Type B pancreatic cell (in vitro differentiated cells): ENCODE measurements at regions not wholly inside any gene's neighbourhood (a gene's known extent, or its start where the extent isn't known, plus 50 kb on each side); places are given as distances from the start of the nearest gene placed in this dataset.
"Not testable (repeated sequence)": the region's sequence is repeated elsewhere in the genome, so short reads cannot be mapped to it uniquely, and the experiment has no call there.

Experiments
- DNase-seq: peaks from one replicate; pipeline ENCODE4 v3.0.0; 2021; ENCODE audit warnings: mixed read lengths; ENCODE audit not compliant: unreplicated experiment; ENCODE audit errors: extremely low spot score
- H3K27ac Mint-ChIP-seq: 2 replicates; pipeline ENCODE4 v1.8.0; 2021; ENCODE audit warnings: mild to moderate bottlenecking, mixed read lengths
- H3K27me3 Mint-ChIP-seq: 2 replicates; pipeline ENCODE4 v1.8.0; 2021; ENCODE audit warnings: mixed read lengths
- H3K36me3 Mint-ChIP-seq: 2 replicates; pipeline ENCODE4 v1.8.0; 2021; ENCODE audit warnings: mixed read lengths
- H3K4me1 Mint-ChIP-seq: one replicate; pipeline ENCODE4 v1.8.0; 2021; ENCODE audit warnings: mixed read lengths; ENCODE audit not compliant: unreplicated experiment
- H3K4me3 Mint-ChIP-seq: 2 replicates; pipeline ENCODE4 v1.8.0; 2021; ENCODE audit warnings: mild to moderate bottlenecking, mixed read lengths
- H3K9me3 Mint-ChIP-seq: 2 replicates; pipeline ENCODE4 v1.8.0; 2021; ENCODE audit warnings: mixed read lengths
- TF ChIP-seq, protein P1 (sequence below): fragments of 200-600 bp; sonication (generic); conservative IDR thresholded peaks from 2 replicates; pipeline ENCODE4 v1.5.0; 2021; ENCODE audit warnings: antibody characterized with exemption, mild to moderate bottlenecking

GRCh38 chr13:37956536-37956935 is 87.0 kb upstream of the TRPC4 start:
- Mint-ChIP-seq H3K27ac (no peak overlapping the region), H3K36me3 (no peaks in the 10 kb centered on the region), H3K4me3 (no peak overlapping the region), H3K27me3 (no peaks in the 10 kb centered on the region), H3K9me3 (peaks cover 10% of the 10 kb centered on the region), H3K4me1 (no peaks in the 10 kb centered on the region)
- no peak for DNase-seq
- TF ChIP-seq, protein P1, sequence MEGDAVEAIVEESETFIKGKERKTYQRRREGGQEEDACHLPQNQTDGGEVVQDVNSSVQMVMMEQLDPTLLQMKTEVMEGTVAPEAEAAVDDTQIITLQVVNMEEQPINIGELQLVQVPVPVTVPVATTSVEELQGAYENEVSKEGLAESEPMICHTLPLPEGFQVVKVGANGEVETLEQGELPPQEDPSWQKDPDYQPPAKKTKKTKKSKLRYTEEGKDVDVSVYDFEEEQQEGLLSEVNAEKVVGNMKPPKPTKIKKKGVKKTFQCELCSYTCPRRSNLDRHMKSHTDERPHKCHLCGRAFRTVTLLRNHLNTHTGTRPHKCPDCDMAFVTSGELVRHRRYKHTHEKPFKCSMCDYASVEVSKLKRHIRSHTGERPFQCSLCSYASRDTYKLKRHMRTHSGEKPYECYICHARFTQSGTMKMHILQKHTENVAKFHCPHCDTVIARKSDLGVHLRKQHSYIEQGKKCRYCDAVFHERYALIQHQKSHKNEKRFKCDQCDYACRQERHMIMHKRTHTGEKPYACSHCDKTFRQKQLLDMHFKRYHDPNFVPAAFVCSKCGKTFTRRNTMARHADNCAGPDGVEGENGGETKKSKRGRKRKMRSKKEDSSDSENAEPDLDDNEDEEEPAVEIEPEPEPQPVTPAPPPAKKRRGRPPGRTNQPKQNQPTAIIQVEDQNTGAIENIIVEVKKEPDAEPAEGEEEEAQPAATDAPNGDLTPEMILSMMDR = no peak

GRCh38 chr13:37954597-37954996 is 85.0 kb upstream of the TRPC4 start:
- not testable (repeated sequence) for DNase-seq, H3K27ac Mint-ChIP-seq, H3K36me3 Mint-ChIP-seq, H3K4me1 Mint-ChIP-seq, H3K4me3 Mint-ChIP-seq, H3K9me3 Mint-ChIP-seq, H3K27me3 Mint-ChIP-seq

DNA sequence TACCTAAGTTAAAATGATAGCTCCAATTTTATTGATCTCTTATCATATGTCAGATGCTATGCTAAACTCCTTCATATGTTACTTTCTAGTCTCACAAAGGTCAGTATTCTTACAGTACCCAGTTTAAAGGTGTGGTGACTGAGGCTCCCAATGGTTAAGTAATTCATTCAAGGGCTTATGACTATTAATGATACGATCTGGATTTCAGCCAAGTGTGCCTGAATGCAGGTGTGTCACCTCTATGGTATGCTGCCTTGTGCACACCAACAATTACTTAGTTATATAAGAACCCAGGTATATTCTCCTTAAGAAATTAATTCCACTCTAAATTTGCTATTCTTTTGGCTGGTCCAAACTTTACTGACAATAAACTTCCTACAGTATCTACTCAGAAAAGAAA is 84.6 kb upstream of the TRPC4 start:
- H3K27me3 Mint-ChIP-seq = no peaks in the 10 kb centered on the region
- TF ChIP-seq, protein P1 = no peak
- H3K9me3 Mint-ChIP-seq = peaks cover 8% of the 10 kb centered on the region

DNA sequence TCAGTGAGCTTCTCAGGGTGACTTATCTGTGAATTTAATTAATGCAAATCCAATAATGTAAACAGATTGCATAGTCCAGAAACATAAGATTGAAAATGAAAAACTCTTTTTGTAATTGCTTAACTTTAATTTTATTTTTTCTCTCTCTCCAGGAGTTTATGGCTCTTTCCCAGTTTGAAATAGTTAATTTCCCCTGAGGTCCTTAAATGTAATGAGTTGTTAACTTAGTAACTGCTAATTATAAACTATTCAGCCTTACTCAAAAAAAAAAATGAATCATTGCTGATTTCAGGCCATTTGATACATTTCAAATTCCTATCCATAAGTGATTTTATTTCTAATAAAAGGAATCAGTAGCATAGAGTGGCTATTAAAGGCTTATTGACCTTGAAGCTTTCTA is 84.1 kb upstream of the TRPC4 start:
- Mint-ChIP-seq H3K27me3 (no peaks in the 10 kb centered on the region), H3K4me1 (no peaks in the 10 kb centered on the region), H3K9me3 (peaks cover 8% of the 10 kb centered on the region), H3K27ac (no peak overlapping the region), H3K36me3 (no peaks in the 10 kb centered on the region), H3K4me3 (no peak overlapping the region)
- DNase-seq = no peak
- TF ChIP-seq, protein P1 = no peak

More for the DNA sequence above, 84.6 kb upstream of the TRPC4 start:
- Mint-ChIP-seq H3K4me3 (no peak overlapping the region), H3K4me1 (no peaks in the 10 kb centered on the region), H3K27ac (no peak overlapping the region), H3K36me3 (no peaks in the 10 kb centered on the region)
- no peak for DNase-seq

DNA sequence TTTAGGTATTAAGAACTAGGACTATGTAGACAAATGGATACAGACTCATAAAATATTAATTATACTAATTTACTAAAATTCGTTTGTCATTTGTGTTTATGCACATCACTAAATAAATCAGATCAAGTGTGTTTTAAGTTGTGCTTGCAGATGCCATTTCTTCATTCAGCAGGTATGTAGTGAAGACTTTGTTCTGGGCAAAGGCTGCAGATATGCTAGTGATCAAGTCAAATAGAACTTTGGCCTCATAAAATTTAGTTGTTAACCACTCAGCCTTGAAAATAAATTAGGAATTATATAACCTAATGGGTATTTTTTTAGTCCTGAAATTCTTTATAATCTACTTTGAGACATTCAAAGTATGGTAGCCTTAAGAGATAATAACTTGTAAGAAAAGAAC is 80.4 kb upstream of the TRPC4 start:
- Mint-ChIP-seq H3K27ac (no peak overlapping the region), H3K27me3 (no peaks in the 10 kb centered on the region), H3K4me3 (no peak overlapping the region), H3K9me3 (peaks cover 1% of the 10 kb centered on the region), H3K4me1 (peaks cover 5% of the 10 kb centered on the region), H3K36me3 (no peaks in the 10 kb centered on the region)
- no peak for DNase-seq
- TF ChIP-seq, protein P1 = no peak

- no peak overlapping the region for H3K27ac Mint-ChIP-seq
- H3K27me3 Mint-ChIP-seq = no peaks in the 10 kb centered on the region
- no peaks in the 10 kb centered on the region for H3K9me3 Mint-ChIP-seq
- no peak overlapping the region for H3K4me3 Mint-ChIP-seq
- TF ChIP-seq, protein P1 = no peak
- H3K36me3 Mint-ChIP-seq = no peaks in the 10 kb centered on the region
- H3K4me1 Mint-ChIP-seq = peaks cover 5% of the 10 kb centered on the region
- no peak for DNase-seq
These were observed 78.0 kb upstream of the TRPC4 start for GRCh38 chr13:37947419-37948140.
